ENCODE measurements at regions not wholly inside any gene's neighbourhood (a gene's known extent, or its start where the extent isn't known, plus 50 kb on each side); places are given as distances from the start of the nearest gene placed in this dataset.

DNA sequence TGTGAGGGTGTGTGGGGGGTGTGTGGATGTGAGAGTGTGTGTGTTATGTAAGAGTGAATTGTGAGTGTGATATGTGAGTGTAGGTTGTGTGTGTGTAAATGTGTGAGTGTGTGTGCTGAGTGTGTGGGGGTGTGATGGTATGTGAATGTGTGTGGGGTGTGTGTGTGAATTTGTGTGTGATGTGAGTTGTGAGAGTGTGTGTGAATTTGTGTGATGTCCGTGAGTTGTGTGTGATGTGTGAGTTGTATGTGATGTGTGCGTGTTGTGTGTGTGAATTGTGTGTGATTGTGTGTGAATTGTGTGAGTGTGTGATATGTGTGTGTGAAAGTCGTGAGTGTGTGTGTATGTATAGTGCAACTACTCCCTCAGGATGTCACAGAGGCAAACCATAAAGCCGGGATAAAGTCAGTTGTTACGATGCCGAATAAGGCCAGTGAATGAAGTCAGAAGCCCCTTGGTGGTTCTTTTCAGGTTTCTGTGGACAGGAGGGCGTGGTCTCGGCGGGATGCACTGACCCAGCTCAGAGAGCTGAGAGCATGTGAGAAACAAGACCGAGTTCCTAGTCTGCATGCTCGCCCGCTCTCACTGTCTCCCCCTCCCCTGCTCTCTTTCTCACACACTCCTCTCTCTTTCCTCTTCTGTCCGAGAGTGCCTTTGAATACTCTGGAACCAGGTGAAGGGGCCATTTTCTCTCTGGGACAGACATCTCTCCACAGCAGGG is 71.8 kb upstream of the MAX start:
- 8% methylated on average over 10 of the region's 13 CpGs for WGBS (ENCODE audit: low lambda C conversion rate)
- H3K4me2 ChIP-seq (ENCODE audit: low read depth, low read length), result peak overlapping the region; percentile 68
- BruUV-seq (replicated peaks), result no TSS peak
- ATAC-seq, result peak; percentile 74
- no peaks in the 10 kb centered on the region for H4K20me1 ChIP-seq (ENCODE audit: insufficient read depth, low read length)
- ChIA-PET CTCF (ENCODE audit: low intra/inter-chr PET ratio, low total read pairs) (no interaction called here), POLR2A (no interaction called here)
- H3K4me3 ChIP-seq (replicated peaks in 1 of 3; ENCODE audit: insufficient read depth in 1 of 3, low read depth in 2 of 3, low read length in 3 of 3), result peak overlapping the region in 2 of 3 experiments; percentile 2 to 45; a peak in 2 of 6 replicates
- DNase-seq (ENCODE audit: low spot score), result no peak
- H3K9me3 ChIP-seq (ENCODE audit: low read length), result no peaks in the 10 kb centered on the region
- no peaks in the 10 kb centered on the region for H3K79me2 ChIP-seq (ENCODE audit: insufficient read depth, low read length)
- H2AFZ ChIP-seq (ENCODE audit: low read length), result no peak overlapping the region
- in situ Hi-C loops (cut with HindIII; ENCODE audit: extremely low pct_ligation_motif_present, low pct_unique_long_range_greater_than_20kb), result no loop called here
- intact Hi-C loops (cut with micrococcal nuclease; ENCODE audit: unreplicated experiment), result no loop called here
- H3K4me1 ChIP-seq (ENCODE audit: insufficient read depth, low read length), result peaks cover 29% of the 10 kb centered on the region
- peak; percentile 4 for FAIRE-seq
- TF ChIP-seq ZNF124 (CRISPR knock-in tag; IDR thresholded peaks at IDR 0.05) (0 out of 2 replicates have a peak, but pooled peaks have one; percentile 53), ATM (IDR thresholded peaks at IDR 0.05; ENCODE audit: borderline replicate concordance) (peak; percentile 14; the same call in 1 of the 2 replicates), SRY (CRISPR knock-in tag; IDR thresholded peaks at IDR 0.05) (no peak), HNF4A (CRISPR knock-in tag; IDR thresholded peaks at IDR 0.05) (no peak), BRCA1 (CRISPR knock-in tag; IDR thresholded peaks at IDR 0.05) (no peak)
- TF ChIP-seq, protein P1, sequence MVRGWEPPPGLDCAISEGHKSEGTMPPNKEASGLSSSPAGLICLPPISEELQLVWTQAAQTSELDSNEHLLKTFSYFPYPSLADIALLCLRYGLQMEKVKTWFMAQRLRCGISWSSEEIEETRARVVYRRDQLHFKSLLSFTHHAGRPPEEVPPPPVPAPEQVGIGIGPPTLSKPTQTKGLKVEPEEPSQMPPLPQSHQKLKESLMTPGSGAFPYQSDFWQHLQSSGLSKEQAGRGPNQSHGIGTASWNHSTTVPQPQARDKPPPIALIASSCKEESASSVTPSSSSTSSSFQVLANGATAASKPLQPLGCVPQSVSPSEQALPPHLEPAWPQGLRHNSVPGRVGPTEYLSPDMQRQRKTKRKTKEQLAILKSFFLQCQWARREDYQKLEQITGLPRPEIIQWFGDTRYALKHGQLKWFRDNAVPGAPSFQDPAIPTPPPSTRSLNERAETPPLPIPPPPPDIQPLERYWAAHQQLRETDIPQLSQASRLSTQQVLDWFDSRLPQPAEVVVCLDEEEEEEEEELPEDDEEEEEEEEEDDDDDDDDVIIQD (CRISPR knock-in tag; IDR thresholded peaks at IDR 0.05; ENCODE audit: low read depth), result no peak
- TF ChIP-seq, protein P2, sequence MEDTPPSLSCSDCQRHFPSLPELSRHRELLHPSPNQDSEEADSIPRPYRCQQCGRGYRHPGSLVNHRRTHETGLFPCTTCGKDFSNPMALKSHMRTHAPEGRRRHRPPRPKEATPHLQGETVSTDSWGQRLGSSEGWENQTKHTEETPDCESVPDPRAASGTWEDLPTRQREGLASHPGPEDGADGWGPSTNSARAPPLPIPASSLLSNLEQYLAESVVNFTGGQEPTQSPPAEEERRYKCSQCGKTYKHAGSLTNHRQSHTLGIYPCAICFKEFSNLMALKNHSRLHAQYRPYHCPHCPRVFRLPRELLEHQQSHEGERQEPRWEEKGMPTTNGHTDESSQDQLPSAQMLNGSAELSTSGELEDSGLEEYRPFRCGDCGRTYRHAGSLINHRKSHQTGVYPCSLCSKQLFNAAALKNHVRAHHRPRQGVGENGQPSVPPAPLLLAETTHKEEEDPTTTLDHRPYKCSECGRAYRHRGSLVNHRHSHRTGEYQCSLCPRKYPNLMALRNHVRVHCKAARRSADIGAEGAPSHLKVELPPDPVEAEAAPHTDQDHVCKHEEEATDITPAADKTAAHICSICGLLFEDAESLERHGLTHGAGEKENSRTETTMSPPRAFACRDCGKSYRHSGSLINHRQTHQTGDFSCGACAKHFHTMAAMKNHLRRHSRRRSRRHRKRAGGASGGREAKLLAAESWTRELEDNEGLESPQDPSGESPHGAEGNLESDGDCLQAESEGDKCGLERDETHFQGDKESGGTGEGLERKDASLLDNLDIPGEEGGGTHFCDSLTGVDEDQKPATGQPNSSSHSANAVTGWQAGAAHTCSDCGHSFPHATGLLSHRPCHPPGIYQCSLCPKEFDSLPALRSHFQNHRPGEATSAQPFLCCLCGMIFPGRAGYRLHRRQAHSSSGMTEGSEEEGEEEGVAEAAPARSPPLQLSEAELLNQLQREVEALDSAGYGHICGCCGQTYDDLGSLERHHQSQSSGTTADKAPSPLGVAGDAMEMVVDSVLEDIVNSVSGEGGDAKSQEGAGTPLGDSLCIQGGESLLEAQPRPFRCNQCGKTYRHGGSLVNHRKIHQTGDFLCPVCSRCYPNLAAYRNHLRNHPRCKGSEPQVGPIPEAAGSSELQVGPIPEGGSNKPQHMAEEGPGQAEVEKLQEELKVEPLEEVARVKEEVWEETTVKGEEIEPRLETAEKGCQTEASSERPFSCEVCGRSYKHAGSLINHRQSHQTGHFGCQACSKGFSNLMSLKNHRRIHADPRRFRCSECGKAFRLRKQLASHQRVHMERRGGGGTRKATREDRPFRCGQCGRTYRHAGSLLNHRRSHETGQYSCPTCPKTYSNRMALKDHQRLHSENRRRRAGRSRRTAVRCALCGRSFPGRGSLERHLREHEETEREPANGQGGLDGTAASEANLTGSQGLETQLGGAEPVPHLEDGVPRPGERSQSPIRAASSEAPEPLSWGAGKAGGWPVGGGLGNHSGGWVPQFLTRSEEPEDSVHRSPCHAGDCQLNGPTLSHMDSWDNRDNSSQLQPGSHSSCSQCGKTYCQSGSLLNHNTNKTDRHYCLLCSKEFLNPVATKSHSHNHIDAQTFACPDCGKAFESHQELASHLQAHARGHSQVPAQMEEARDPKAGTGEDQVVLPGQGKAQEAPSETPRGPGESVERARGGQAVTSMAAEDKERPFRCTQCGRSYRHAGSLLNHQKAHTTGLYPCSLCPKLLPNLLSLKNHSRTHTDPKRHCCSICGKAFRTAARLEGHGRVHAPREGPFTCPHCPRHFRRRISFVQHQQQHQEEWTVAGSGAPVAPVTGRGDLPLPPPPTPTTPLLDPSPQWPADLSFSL (CRISPR knock-in tag; IDR thresholded peaks at IDR 0.05), result peak; percentile 95
- H3K36me3 ChIP-seq (replicated peaks in 1 of 2; ENCODE audit: control insufficient read depth in 1 of 2, insufficient read depth in 2 of 2, low read length in 2 of 2), result no peaks in the 10 kb centered on the region
- no peak overlapping the region for H3K27ac ChIP-seq (ENCODE audit: extremely low read length, insufficient read depth, low read length)
- H3K27me3 ChIP-seq (ENCODE audit: control insufficient read depth in 1 of 2, insufficient read depth in 2 of 2, low read length in 2 of 2), result 0 out of 5 replicates have a peak, but pooled peaks cover 0 to 8% of the 10 kb centered on the region in 2 experiments
- H3K9ac ChIP-seq (ENCODE audit: insufficient read depth, low read depth, low read length), result no peak overlapping the region
